Uterus (tissue), 2 donors: ENCODE measurements at regions not wholly inside any gene's neighbourhood (a gene's known extent, or its start where the extent isn't known, plus 50 kb on each side); places are given as distances from the start of the nearest gene placed in this dataset.

ENCODE experiments used
- POLR2A ChIP-seq, 2 donors: fragments of 450-650 bp; IDR thresholded peaks; one replicate each; pipeline ENCODE4 v1.6.1; 2016; ENCODE audit warnings: antibody characterized with exemption in 2 of 2, mild to moderate bottlenecking in 1 of 2, moderate library complexity in 1 of 2
- TF ChIP-seq, protein P1 (sequence below), 4 experiments: fragments of 200-600 bp in 2 of 4; fragments of 450-650 bp in 2 of 4; sonication (generic) in 2 of 4; IDR thresholded peaks; one replicate each; pipeline ENCODE4 v1.5.1; 2016 to 2019; ENCODE audit warnings: antibody characterized with exemption in 4 of 4, mild to moderate bottlenecking in 2 of 4, moderate library complexity in 1 of 4

DNA sequence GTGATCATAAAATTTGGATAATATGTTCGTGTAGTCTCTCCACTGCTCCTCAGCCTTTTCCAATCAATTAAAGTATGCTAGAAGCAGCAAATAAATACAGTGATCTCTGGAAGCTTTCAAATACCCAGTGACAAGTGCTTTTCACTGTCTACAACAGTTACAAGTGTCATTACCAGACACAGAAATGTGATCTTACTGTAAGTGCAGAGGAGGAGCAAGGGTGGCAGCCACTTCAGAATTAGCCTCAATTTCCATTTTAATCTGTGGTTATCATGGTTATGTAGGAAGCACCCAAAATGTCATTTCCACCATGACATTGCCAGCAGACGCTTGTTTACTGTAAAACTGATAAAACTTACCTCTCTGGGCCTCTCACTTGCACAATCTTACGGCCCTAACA, 133.9 kb upstream of the ADAMTS3 start:
- TF ChIP-seq, protein P1, sequence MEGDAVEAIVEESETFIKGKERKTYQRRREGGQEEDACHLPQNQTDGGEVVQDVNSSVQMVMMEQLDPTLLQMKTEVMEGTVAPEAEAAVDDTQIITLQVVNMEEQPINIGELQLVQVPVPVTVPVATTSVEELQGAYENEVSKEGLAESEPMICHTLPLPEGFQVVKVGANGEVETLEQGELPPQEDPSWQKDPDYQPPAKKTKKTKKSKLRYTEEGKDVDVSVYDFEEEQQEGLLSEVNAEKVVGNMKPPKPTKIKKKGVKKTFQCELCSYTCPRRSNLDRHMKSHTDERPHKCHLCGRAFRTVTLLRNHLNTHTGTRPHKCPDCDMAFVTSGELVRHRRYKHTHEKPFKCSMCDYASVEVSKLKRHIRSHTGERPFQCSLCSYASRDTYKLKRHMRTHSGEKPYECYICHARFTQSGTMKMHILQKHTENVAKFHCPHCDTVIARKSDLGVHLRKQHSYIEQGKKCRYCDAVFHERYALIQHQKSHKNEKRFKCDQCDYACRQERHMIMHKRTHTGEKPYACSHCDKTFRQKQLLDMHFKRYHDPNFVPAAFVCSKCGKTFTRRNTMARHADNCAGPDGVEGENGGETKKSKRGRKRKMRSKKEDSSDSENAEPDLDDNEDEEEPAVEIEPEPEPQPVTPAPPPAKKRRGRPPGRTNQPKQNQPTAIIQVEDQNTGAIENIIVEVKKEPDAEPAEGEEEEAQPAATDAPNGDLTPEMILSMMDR (IDR thresholded peaks at IDR 0.05), result no peak
- no peak for TF ChIP-seq POLR2A (IDR thresholded peaks at IDR 0.05)
